ENCODE measurements at regions not wholly inside any gene's neighbourhood (a gene's known extent, or its start where the extent isn't known, plus 50 kb on each side); places are given as distances from the start of the nearest gene placed in this dataset.
"Not testable (repeated sequence)": the region's sequence is repeated elsewhere in the genome, so short reads cannot be mapped to it uniquely, and the experiment has no call there.

- not testable (repeated sequence) for H3K4me1 ChIP-seq (ENCODE audit: control insufficient read depth, insufficient read depth, low read length); DNase-seq (ENCODE audit: low read depth, low spot score); H3K27me3 ChIP-seq (ENCODE audit: control insufficient read depth, insufficient read depth, low read length); H3K9me3 ChIP-seq (ENCODE audit: control insufficient read depth, insufficient read depth, low read length); H3K36me3 ChIP-seq (ENCODE audit: control insufficient read depth, insufficient read depth, low read length); H3K27ac ChIP-seq (ENCODE audit: low read length); H3K4me3 ChIP-seq (ENCODE audit: low read length)
- no CpG with 5 or more reads among the region's 42 CpGs for WGBS (ENCODE audit: insufficient coverage, insufficient read length)
Measured at GRCh38 chr2:89611710-89612109, 920.2 kb downstream of the RPIA start.

DNA sequence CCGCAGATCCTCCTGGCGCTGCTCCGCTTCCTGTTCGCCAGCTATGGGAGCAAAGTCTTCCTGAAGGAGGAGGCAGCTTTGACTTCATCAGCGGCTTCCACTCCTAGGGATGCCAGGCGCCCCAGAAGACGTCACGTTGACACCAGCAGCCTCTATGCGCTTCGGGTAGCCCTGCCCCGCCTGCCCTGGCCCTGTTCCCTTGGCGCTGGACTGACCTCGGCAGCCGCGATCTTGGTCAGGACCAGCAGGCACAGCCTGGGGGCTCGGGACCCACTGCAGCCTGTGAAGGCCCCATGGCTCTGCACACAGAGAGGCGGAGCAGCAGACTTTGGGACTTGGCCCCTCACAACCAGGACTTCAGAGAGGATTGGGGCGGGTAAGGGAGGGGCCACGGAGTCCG is 957.8 kb downstream of the RPIA start:
- H3K9me3 ChIP-seq (ENCODE audit: control insufficient read depth, insufficient read depth, low read length); DNase-seq (ENCODE audit: low read depth, low spot score); H3K4me1 ChIP-seq (ENCODE audit: control insufficient read depth, insufficient read depth, low read length); H3K27ac ChIP-seq (ENCODE audit: low read length); H3K27me3 ChIP-seq (ENCODE audit: control insufficient read depth, insufficient read depth, low read length); H3K36me3 ChIP-seq (ENCODE audit: control insufficient read depth, insufficient read depth, low read length); H3K4me3 ChIP-seq (ENCODE audit: low read length): not testable (repeated sequence)
- no CpG with 5 or more reads among the region's 20 CpGs for WGBS (ENCODE audit: insufficient coverage, insufficient read length)

DNA sequence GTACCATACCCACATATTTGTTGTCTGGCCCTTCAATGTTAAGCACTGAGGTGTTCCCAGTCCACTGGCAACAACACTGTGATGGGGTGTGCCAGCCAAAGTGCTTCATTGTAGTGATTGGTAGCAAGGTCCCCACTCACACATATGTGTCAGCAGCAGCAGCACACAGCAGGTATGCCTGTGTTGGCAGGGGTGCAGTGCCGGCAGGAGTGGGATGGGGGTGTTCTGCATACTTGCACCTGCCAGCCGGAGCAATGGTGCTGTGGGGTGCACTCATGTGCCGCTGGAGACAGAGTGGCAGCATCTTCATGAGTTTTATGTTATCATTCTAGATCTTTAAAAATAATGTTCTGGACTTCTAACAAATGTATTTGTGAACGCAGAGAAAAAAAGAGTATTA is 987.8 kb downstream of the RPIA start:
- not testable (repeated sequence) for H3K9me3 ChIP-seq (ENCODE audit: control insufficient read depth, insufficient read depth, low read length); H3K4me1 ChIP-seq (ENCODE audit: control insufficient read depth, insufficient read depth, low read length); H3K27me3 ChIP-seq (ENCODE audit: control insufficient read depth, insufficient read depth, low read length); H3K36me3 ChIP-seq (ENCODE audit: control insufficient read depth, insufficient read depth, low read length); H3K4me3 ChIP-seq (ENCODE audit: low read length); DNase-seq (ENCODE audit: low read depth, low spot score); H3K27ac ChIP-seq (ENCODE audit: low read length)
- WGBS (ENCODE audit: insufficient coverage, insufficient read length): no CpG with 5 or more reads among the region's 4 CpGs

All from iPS DF 6.9 (cell line).